Neuron (in vitro differentiated cells): ENCODE measurements at regions not wholly inside any gene's neighbourhood (a gene's known extent, or its start where the extent isn't known, plus 50 kb on each side); places are given as distances from the start of the nearest gene placed in this dataset.
"Not testable (repeated sequence)": the region's sequence is repeated elsewhere in the genome, so short reads cannot be mapped to it uniquely, and the experiment has no call there.

ENCODE experiments used
- H2AFZ ChIP-seq: one replicate; pipeline ENCODE4 v1.6.1; 2013; ENCODE audit warnings: low read depth, mild to moderate bottlenecking, inconsistent platforms, low read length, moderate library complexity
- H3K27me3 ChIP-seq: one replicate; pipeline ENCODE4 v1.6.1; 2013; ENCODE audit warnings: low read length; ENCODE audit not compliant: insufficient read depth
- H3K36me3 ChIP-seq: one replicate; pipeline ENCODE4 v1.6.1; 2013; ENCODE audit warnings: low read length; ENCODE audit not compliant: insufficient read depth
- H3K4me1 ChIP-seq: one replicate; pipeline ENCODE4 v1.6.1; 2013; ENCODE audit warnings: low read length; ENCODE audit not compliant: insufficient read depth
- H3K4me3 ChIP-seq: 2 replicates; pipeline ENCODE4 v1.5.1; 2013; ENCODE audit warnings: mild to moderate bottlenecking, low read length, moderate library complexity
- H3K9me3 ChIP-seq: one replicate; pipeline ENCODE4 v1.6.1; 2013; ENCODE audit warnings: low read length

DNA sequence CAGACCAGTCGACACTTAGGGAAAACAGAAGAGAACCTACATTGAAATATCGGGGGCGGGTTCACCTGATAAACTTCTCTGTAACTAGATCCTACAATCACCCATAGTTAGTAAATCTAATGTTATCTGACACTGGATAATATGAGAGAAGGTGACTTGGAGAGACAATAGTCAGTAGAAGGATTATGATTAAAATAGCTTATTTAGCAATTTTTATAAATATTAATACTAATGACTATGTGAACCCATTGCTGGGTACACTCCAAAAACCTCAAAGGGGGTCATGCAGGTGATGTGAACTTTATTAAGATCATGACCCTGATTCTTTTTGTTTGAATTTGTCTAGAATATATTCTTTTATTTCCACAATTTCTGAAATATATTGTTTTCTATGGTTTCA is 164.1 kb upstream of the CCNH start:
- no peak overlapping the region for H3K4me3 ChIP-seq
- H3K27me3 ChIP-seq, result no peaks in the 10 kb centered on the region
- H3K9me3 ChIP-seq, result no peaks in the 10 kb centered on the region
- peaks cover 4% of the 10 kb centered on the region for H3K4me1 ChIP-seq
- H2AFZ ChIP-seq, result no peak overlapping the region
- no peaks in the 10 kb centered on the region for H3K36me3 ChIP-seq

DNA sequence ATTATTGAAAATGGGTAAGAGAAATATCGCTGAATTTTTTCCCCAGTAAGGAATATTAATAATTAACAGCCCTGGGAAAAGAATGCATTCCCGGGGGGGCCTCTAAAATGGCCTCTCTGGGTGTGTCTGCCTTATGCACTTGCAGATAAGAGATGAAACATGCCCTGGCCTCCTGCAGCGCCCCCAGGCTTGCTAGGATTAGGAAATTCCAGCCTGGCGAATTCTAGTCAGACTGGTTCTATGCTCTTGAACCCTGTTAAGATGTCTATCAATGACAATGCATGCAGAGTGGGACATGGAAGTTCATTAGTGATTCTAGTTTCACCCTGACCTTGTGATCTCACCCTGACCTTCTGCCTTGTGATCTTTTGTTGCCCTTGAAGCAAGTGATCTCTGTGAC is 163.6 kb upstream of the CCNH start:
- not testable (repeated sequence) for H3K27me3 ChIP-seq, H3K4me1 ChIP-seq, H3K9me3 ChIP-seq, H2AFZ ChIP-seq, H3K36me3 ChIP-seq, H3K4me3 ChIP-seq

DNA sequence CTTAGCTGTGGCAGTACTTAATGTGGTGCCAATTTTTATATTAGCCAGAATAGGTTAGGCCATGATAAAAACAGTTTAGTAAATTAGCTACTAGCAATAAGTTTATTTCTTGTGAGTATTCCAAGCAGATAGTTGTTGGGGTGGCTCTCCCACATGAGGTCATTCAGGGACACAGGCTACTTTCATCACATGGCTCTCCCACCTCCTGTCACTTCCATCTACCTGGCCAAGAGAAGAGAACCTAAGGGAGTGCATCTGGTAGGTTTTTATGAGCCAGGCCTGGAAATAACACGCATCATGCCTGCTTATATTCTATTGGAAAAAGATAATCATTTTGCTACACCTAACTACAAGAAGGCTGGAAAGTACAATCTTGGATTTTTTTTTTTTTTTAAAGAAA is 161.4 kb upstream of the CCNH start:
- no peaks in the 10 kb centered on the region for H3K9me3 ChIP-seq
- peaks cover 4% of the 10 kb centered on the region for H3K4me1 ChIP-seq
- no peak overlapping the region for H2AFZ ChIP-seq
- H3K36me3 ChIP-seq, result no peaks in the 10 kb centered on the region
- no peaks in the 10 kb centered on the region for H3K27me3 ChIP-seq
- H3K4me3 ChIP-seq, result no peak overlapping the region

DNA sequence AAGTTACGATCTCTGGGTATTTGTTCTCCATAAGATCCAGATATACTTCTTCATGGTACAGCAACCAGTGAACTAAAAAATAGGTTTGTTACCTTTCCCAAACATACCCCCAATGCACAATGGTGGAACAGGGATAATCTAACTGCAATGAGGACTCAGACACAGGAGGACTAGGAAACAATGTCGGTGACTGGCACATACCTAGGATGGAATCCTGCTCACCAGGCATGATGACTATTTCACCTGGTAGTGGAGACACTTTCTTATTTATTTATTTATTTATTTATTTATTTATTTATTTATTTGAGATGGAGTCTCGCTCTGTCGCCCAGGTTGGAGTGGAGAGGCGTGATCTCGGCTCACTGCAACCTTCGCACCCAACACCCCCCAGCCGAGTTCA is 159.9 kb upstream of the CCNH start:
- Histone ChIP-seq H3K4me1 (peaks cover 4% of the 10 kb centered on the region), H3K4me3 (no peak overlapping the region), H3K27me3 (no peaks in the 10 kb centered on the region), H3K9me3 (no peaks in the 10 kb centered on the region), H2AFZ (no peak overlapping the region), H3K36me3 (no peaks in the 10 kb centered on the region)

DNA sequence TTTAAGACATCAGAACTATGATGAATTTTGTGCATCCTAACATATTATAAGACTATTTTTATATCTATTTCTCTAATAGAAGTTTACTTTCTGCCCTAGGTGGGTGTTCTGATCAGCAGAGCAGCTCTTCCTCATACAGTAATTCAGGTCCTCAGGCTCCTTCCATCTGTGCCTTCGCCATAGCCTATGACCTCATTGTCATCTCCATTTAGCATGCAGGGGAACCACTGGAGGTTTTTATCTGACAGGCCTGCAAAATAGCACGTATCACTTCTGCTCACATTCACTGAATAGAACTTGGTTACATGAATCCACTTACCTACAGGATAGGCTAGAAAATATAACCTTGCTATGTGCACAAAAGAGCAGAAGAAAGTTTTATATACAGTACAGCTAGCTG is 159.4 kb upstream of the CCNH start:
- Histone ChIP-seq H3K27me3 (no peaks in the 10 kb centered on the region), H3K4me1 (peaks cover 4% of the 10 kb centered on the region), H3K4me3 (no peak overlapping the region), H2AFZ (no peak overlapping the region), H3K36me3 (no peaks in the 10 kb centered on the region), H3K9me3 (no peaks in the 10 kb centered on the region)

DNA sequence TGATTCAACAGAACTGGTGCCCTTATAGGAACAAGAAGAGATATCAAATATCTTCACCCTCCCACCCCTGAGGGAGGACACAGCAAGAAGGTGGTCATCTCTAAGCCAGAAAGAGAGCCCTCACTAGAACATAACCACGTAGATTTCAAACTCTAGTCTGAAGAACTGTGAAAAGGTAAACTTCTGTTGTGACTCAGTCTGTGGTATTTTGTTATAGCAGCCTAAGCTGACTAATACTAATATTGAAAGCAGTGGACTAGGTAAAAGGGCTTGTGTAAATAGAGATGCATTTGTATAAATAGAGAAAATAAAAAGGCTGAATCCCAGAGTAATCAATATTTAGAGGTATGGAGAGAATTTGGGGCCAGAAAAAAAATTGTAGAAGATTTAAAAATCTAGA is 157.6 kb upstream of the CCNH start:
- H3K36me3 ChIP-seq, result no peaks in the 10 kb centered on the region
- no peaks in the 10 kb centered on the region for H3K27me3 ChIP-seq
- no peak overlapping the region for H3K4me3 ChIP-seq
- no peak overlapping the region for H2AFZ ChIP-seq
- H3K4me1 ChIP-seq, result no peaks in the 10 kb centered on the region
- H3K9me3 ChIP-seq, result no peaks in the 10 kb centered on the region

DNA sequence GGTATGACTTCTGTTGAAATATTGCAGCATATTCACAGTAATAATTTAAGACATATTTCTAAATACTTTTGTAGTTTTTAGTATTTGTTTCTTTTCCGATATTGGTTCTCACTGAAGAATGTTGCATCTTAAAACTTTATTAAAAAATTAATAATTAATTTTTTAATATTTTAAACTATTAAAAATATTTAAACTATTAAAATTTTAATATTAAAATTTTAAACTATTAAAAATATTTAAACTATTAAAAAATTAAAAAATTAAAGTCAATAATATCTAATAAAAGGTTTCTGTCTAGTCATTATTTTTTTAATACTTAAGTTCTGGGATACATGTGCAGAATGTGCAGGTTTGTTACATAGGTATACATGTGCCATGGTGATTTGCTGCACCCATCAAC is 149.3 kb upstream of the CCNH start:
- Histone ChIP-seq H3K4me3 (no peak overlapping the region), H3K36me3 (no peaks in the 10 kb centered on the region), H3K27me3 (no peaks in the 10 kb centered on the region), H2AFZ (no peak overlapping the region), H3K4me1 (no peaks in the 10 kb centered on the region), H3K9me3 (no peaks in the 10 kb centered on the region)

DNA sequence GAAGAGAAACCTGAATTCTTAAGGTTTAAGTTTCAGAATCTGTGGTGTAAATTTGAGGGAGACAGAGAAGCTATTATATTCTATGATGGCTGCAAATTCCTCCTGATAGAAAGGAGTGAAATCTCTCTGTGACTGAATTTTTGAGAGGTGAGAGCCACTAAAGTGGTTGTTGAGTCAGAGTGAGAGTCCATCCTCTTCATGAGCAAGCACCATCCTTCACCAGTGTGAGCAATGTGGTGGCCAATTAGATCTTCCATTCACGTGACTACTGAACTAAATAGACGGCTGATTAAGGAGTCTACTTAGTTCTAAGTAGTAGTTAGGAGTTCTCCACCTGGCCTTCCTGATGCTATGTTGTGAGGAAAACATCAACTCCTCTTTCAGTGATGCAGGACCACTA is 147.8 kb upstream of the CCNH start:
- H3K27me3 ChIP-seq, result no peaks in the 10 kb centered on the region
- no peak overlapping the region for H2AFZ ChIP-seq
- no peak overlapping the region for H3K4me3 ChIP-seq
- H3K9me3 ChIP-seq, result no peaks in the 10 kb centered on the region
- no peaks in the 10 kb centered on the region for H3K4me1 ChIP-seq
- no peaks in the 10 kb centered on the region for H3K36me3 ChIP-seq

DNA sequence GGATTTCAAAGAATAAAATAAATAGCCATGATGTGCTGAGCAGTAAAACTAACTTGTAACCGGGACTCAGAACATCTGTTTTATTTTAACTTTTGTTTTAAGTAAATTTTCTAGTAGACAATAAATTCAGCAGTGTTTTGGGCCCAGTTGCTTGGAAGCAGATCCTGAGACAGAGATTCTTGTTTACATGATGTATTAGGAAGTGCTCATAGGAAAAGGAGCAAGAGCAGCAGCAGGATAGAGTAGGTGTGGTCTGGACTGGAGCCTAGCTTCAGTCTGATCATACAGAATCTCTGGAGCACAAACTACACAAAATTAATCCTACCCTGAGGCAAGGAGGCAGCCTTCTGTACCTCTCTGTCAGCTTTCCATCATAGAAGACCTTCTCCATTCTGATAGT is 139.2 kb upstream of the CCNH start:
- Histone ChIP-seq H3K4me1 (no peaks in the 10 kb centered on the region), H3K9me3 (no peaks in the 10 kb centered on the region), H3K27me3 (no peaks in the 10 kb centered on the region), H3K36me3 (no peaks in the 10 kb centered on the region), H3K4me3 (no peak overlapping the region), H2AFZ (no peak overlapping the region)

DNA sequence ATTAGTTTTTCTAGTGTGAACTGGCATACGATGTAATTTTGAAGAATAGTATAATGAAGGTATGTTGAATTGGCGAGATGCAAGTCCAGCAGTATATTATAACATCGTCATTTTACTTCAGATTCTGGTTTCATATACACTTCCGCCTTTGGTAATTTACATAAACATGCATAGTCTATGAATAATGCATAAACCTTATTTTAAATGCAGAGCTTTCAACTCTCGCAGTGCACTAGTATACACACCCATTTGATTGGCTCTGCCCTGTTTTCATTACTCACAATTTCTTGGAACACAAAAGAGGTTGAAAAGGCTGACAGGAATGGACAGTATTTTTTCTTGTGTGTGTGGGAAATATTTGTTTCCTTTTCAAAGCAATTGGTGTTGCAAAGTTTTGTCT is 128.9 kb upstream of the CCNH start:
- no peak overlapping the region for H3K4me3 ChIP-seq
- peak overlapping the region; percentile 83 for H2AFZ ChIP-seq
- no peaks in the 10 kb centered on the region for H3K9me3 ChIP-seq
- H3K4me1 ChIP-seq, result peaks cover 23% of the 10 kb centered on the region
- no peaks in the 10 kb centered on the region for H3K36me3 ChIP-seq
- no peaks in the 10 kb centered on the region for H3K27me3 ChIP-seq

DNA sequence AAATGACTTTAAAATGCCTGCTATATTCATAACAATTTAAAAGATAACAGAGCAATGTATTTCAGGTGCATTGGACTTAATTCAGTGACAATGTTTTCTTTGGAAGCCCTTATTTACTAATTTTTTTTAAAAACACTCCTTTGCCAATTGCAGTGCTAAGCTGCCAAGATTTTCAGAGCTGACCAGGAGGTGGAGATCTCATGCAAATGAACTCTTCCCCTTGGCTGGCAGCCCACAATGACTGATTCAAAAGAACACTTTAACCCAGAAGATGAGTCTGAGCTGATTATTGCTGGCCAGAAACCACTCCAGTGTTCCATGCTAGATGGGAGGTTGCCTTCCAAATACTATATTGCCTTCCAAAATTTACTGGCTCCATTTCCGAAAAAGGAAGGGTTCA is 128.3 kb upstream of the CCNH start:
- H3K4me3 ChIP-seq, result no peak overlapping the region
- H2AFZ ChIP-seq, result peak overlapping the region; percentile 83
- no peaks in the 10 kb centered on the region for H3K9me3 ChIP-seq
- no peaks in the 10 kb centered on the region for H3K36me3 ChIP-seq
- no peaks in the 10 kb centered on the region for H3K27me3 ChIP-seq
- peaks cover 23% of the 10 kb centered on the region for H3K4me1 ChIP-seq

DNA sequence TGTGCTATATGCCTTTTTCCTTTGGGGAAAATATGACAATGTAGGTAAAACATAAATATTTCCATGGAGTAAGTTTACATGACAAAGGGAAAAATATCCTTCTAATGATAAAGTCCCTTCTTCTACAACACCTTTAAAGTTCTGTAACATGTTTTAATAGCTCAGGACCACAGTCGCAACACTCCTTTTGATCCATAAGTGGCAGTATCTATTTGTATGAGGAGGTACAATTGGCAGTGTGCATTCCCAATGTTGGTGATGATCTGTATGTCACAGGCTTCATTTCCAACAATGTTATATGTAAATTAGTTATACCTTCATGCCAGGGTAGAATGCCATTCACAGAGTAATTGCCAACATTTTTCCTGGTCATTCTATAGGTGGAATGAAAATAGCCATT is 127.1 kb upstream of the CCNH start:
- Histone ChIP-seq H3K27me3 (no peaks in the 10 kb centered on the region), H3K4me1 (peaks cover 23% of the 10 kb centered on the region), H3K4me3 (no peak overlapping the region), H3K9me3 (no peaks in the 10 kb centered on the region), H3K36me3 (no peaks in the 10 kb centered on the region), H2AFZ (no peak overlapping the region)

DNA sequence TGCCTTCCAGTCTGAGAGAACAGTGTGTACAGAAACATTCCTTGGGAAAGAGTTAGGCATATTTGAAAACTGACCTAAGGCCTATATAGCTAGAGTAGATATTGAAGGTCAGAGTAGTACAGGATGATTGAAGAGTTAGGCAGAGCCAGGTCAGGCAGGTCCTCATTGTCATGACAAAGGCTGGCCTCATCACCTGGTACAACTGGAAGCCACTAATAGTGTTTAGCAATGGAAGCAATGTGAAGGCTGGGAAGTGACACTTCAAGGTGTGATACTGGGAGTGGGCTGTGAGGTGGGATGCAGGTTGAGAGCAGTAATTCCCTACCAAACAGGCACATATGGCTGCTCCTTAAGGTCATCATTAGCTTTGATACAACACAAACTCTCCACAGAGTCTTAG is 123.6 kb upstream of the CCNH start:
- Histone ChIP-seq H2AFZ (no peak overlapping the region), H3K27me3 (no peaks in the 10 kb centered on the region), H3K4me3 (no peak overlapping the region), H3K4me1 (peaks cover 11% of the 10 kb centered on the region), H3K36me3 (no peaks in the 10 kb centered on the region), H3K9me3 (no peaks in the 10 kb centered on the region)

DNA sequence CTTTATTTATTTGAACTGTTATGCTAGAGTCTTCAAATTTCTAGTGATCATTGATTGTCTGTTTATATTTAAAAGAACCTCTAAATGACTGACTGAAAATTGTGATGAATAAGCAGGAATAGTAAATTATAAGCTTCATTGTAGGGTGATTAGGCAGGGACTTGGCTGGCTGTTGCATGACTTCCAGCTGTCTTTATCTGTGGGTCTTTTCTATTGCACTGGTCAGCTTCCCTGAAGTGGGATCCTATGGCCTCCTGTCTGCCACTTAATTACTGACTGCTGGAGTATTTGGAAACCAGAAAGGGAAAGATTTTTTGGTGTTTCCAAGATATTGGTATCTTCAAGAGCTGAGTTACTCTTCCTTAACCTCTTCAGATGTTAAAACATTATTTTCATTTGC is 123.0 kb upstream of the CCNH start:
- H3K9me3 ChIP-seq, result no peaks in the 10 kb centered on the region
- H3K4me1 ChIP-seq, result peaks cover 4% of the 10 kb centered on the region
- no peaks in the 10 kb centered on the region for H3K36me3 ChIP-seq
- H2AFZ ChIP-seq, result no peak overlapping the region
- H3K27me3 ChIP-seq, result no peaks in the 10 kb centered on the region
- H3K4me3 ChIP-seq, result no peak overlapping the region
